Anterior cingulate cortex (tissue), 58 donors: ENCODE measurements at regions not wholly inside any gene's neighbourhood (a gene's known extent, or its start where the extent isn't known, plus 50 kb on each side); places are given as distances from the start of the nearest gene placed in this dataset.

ENCODE experiments used
- DNase-seq, 58 donors: peaks; one replicate each; lab custom pipeline; 2025; lab: John Stamatoyannopoulos, UW

- DNase-seq: no peak
Observed at GRCh38 chr19:30118760-30119159, 176.7 kb downstream of the URI1 start.

GRCh38 chr19:30119180-30119908, 177.3 kb downstream of the URI1 start:
- DNase-seq: no peak

GRCh38 chr19:30120860-30121484, 178.9 kb downstream of the URI1 start:
- DNase-seq: no peak

- DNase-seq: no peak
Observed at GRCh38 chr19:30122431-30122830, 180.4 kb downstream of the URI1 start.

GRCh38 chr19:30123119-30123518, 181.1 kb downstream of the URI1 start:
- no peak for DNase-seq

GRCh38 chr19:30123611-30124010, 181.6 kb downstream of the URI1 start:
- DNase-seq: no peak

GRCh38 chr19:30128211-30128610, 186.2 kb downstream of the URI1 start:
- no peak for DNase-seq

- DNase-seq: no peak
Observed at GRCh38 chr19:30130356-30131122, 188.5 kb downstream of the URI1 start.

- no peak for DNase-seq
Observed at GRCh38 chr19:30131246-30131645, 189.2 kb downstream of the URI1 start.

GRCh38 chr19:30131722-30132291, 189.8 kb downstream of the URI1 start:
- no peak for DNase-seq

- DNase-seq: no peak
Observed at GRCh38 chr19:30132343-30133075, 190.5 kb downstream of the URI1 start.

GRCh38 chr19:30133803-30134202, 191.8 kb downstream of the URI1 start:
- DNase-seq: no peak

GRCh38 chr19:30135093-30135757, 193.2 kb downstream of the URI1 start:
- no peak for DNase-seq

- DNase-seq: no peak
Observed at GRCh38 chr19:30135797-30136196, 193.8 kb downstream of the URI1 start.

GRCh38 chr19:30136611-30137195, 194.7 kb downstream of the URI1 start:
- no peak for DNase-seq

- no peak for DNase-seq
Observed at GRCh38 chr19:30137747-30138146, 195.7 kb downstream of the URI1 start.

- no peak for DNase-seq
Observed at GRCh38 chr19:30144242-30144758, 202.3 kb downstream of the URI1 start.

GRCh38 chr19:30144802-30145201, 202.8 kb downstream of the URI1 start:
- no peak for DNase-seq

- no peak for DNase-seq
Observed at GRCh38 chr19:30145467-30145866, 203.4 kb downstream of the URI1 start.
